GM20000 (cell line): ENCODE measurements at regions not wholly inside any gene's neighbourhood (a gene's known extent, or its start where the extent isn't known, plus 50 kb on each side); places are given as distances from the start of the nearest gene placed in this dataset.

Source experiments
- DNase-seq: peaks from one replicate; pipeline ENCODE4 v3.0.0; 2012; ENCODE audit warnings: low spot score
- CTCF ChIP-seq: IDR thresholded peaks from 2 replicates; pipeline ENCODE4 v1.5.1; 2012; ENCODE audit warnings: mild to moderate bottlenecking, control low read depth; ENCODE audit errors: extremely low read depth, missing control alignments

GRCh38 chr4:54942721-54943120 is 182.7 kb downstream of the KDR start:
- DNase-seq: no peak

DNA sequence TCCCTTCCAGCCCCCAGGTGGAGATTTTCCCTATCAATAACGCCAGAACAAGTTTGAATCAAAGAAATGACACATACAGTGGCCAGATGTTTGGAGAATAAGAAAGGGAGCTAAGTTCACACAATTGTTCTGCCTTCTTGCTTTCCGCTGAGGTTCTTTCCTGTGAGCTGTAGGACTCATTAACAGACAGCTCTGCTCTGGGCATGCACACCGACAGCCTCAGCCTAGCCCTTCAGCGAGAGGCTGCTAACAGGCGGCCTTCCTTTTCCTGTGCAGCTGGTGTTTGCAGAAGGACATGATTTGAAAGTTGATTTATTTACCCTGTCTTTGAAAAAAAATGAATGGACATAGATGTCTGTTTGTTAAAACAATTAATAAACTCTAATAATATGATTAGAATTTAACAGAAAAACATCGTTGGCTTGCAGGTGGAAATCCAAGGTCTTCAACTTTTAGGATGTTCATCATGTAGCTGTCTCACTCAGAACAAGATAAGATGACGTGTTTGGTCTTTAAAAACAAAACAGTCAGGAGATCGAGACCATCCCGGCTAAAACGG is 183.3 kb downstream of the KDR start:
- no peak for TF ChIP-seq CTCF
- DNase-seq: peak; percentile 15

More at GRCh38 chr4:54942721-54943120, 182.7 kb downstream of the KDR start:
- TF ChIP-seq CTCF: no peak

- no peak for DNase-seq
- TF ChIP-seq CTCF: no peak
These were observed 184.2 kb downstream of the KDR start for GRCh38 chr4:54940996-54941865.

GRCh38 chr4:54937501-54937900 is 187.9 kb downstream of the KDR start:
- DNase-seq: no peak
- TF ChIP-seq CTCF: no peak

GRCh38 chr4:54933579-54933978 is 191.8 kb downstream of the KDR start:
- DNase-seq: no peak
- no peak for TF ChIP-seq CTCF

GRCh38 chr4:54930226-54930625 is 195.2 kb downstream of the KDR start:
- no peak for TF ChIP-seq CTCF
- DNase-seq: no peak

- DNase-seq: no peak
- no peak for TF ChIP-seq CTCF
These were observed 195.9 kb downstream of the KDR start for GRCh38 chr4:54929459-54929858.
